GM23338 (cell line): ENCODE measurements at regions not wholly inside any gene's neighbourhood (a gene's known extent, or its start where the extent isn't known, plus 50 kb on each side); places are given as distances from the start of the nearest gene placed in this dataset.

Experiments used
- ATAC-seq: fragments of 200-7000 bp; cut with Tn5 transposase; 3 replicates; pipeline ENCODE4 v1.9.1; 2020
- DNase-seq: peaks from one replicate; pipeline ENCODE4 v3.0.0-alpha.2; 2015; ENCODE audit warnings: low spot score
- H2AFZ ChIP-seq: fragments of 200-600 bp; sonication (generic); 2 replicates; pipeline ENCODE4 v1.8.0; 2016; ENCODE audit warnings: antibody characterized with exemption, mild to moderate bottlenecking, moderate library complexity
- H3F3A ChIP-seq: fragments of 200-600 bp; sonication (generic); replicated peaks from 2 replicates; pipeline ENCODE4 v1.8.0; 2017; ENCODE audit warnings: antibody characterized with exemption, mixed run types, low read depth
- H3K27ac ChIP-seq: fragments of 200-600 bp; sonication (generic); 2 replicates; pipeline ENCODE4 v1.6.1; 2016; ENCODE audit warnings: low read depth
- H3K27me3 ChIP-seq: fragments of 200-600 bp; sonication (generic); 2 replicates; pipeline ENCODE4 v1.8.0; 2016; ENCODE audit warnings: mild to moderate bottlenecking, mixed run types, moderate library complexity; ENCODE audit not compliant: insufficient read depth
- H3K36me3 ChIP-seq: fragments of 200-600 bp; sonication (generic); 2 replicates; pipeline ENCODE4 v1.8.0; 2016; ENCODE audit warnings: mild to moderate bottlenecking; ENCODE audit not compliant: insufficient read depth
- H3K4me1 ChIP-seq: fragments of 200-600 bp; sonication (generic); 2 replicates; pipeline ENCODE4 v1.8.0; 2016; ENCODE audit warnings: mild to moderate bottlenecking, moderate library complexity; ENCODE audit not compliant: insufficient read depth
- H3K4me2 ChIP-seq: fragments of 200-600 bp; sonication (generic); 2 replicates; pipeline ENCODE4 v1.7.1; 2017; ENCODE audit warnings: mixed run types
- H3K4me3 ChIP-seq: fragments of 200-600 bp; sonication (generic); 2 replicates; pipeline ENCODE4 v1.6.1; 2016; ENCODE audit warnings: mixed run types
- H3K79me2 ChIP-seq: fragments of 200-600 bp; sonication (generic); replicated peaks from 2 replicates; pipeline ENCODE4 v1.8.0; 2017; ENCODE audit warnings: mild to moderate bottlenecking; ENCODE audit not compliant: insufficient read depth
- H3K9me2 ChIP-seq: fragments of 200-600 bp; sonication (generic); 2 replicates; pipeline ENCODE4 v1.8.0; 2017; ENCODE audit not compliant: insufficient read depth
- H4K20me1 ChIP-seq: fragments of 200-600 bp; sonication (generic); replicated peaks from 2 replicates; pipeline ENCODE4 v1.8.0; 2017; ENCODE audit warnings: mild to moderate bottlenecking; ENCODE audit not compliant: insufficient read depth
- H3K27ac Mint-ChIP-seq: 2 replicates; pipeline ENCODE4 v1.8.0; 2020; ENCODE audit warnings: inconsistent platforms, mild to moderate bottlenecking, moderate library complexity, mixed read lengths
- H3K27me3 Mint-ChIP-seq: 3 replicates; pipeline ENCODE4 v1.8.0; 2022; ENCODE audit warnings: low read depth, mild to moderate bottlenecking, moderate library complexity, mixed read lengths, inconsistent platforms; ENCODE audit not compliant: insufficient read depth, poor library complexity
- H3K36me3 Mint-ChIP-seq: 3 replicates; pipeline ENCODE4 v1.8.0; 2021; ENCODE audit warnings: low read depth, mild to moderate bottlenecking, inconsistent platforms, moderate library complexity, mixed read lengths
- H3K4me1 Mint-ChIP-seq: 3 replicates; pipeline ENCODE4 v1.8.0; 2020; ENCODE audit warnings: mild to moderate bottlenecking, inconsistent platforms, mixed read lengths
- H3K4me3 Mint-ChIP-seq: 3 replicates; pipeline ENCODE4 v1.8.0; 2021; ENCODE audit warnings: moderate library complexity, mild to moderate bottlenecking, inconsistent platforms, mixed read lengths
- H3K9me3 Mint-ChIP-seq: 3 replicates; pipeline ENCODE4 v1.8.0; 2020; ENCODE audit warnings: moderate library complexity, mild to moderate bottlenecking, inconsistent platforms, mixed read lengths
- CTCF ChIP-seq, 2 experiments: fragments of 200-600 bp in 1 of 2; sonication (generic) in 1 of 2; conservative IDR thresholded peaks; 2 replicates each; pipeline versions ENCODE4 v1.5.1 to v1.6.1; 2016 to 2017; ENCODE audit warnings: antibody characterized with exemption in 2 of 2, low read depth in 2 of 2, mild to moderate bottlenecking in 2 of 2, moderate library complexity in 1 of 2
- EZH2 ChIP-seq: fragments of 200-600 bp; sonication (generic); IDR thresholded peaks from one replicate; pipeline ENCODE4 v1.8.0; 2017; ENCODE audit warnings: antibody characterized with exemption, mild to moderate bottlenecking, low read depth; ENCODE audit not compliant: unreplicated experiment
- EZH2phosphoT487 ChIP-seq: fragments of 200-600 bp; sonication (generic); IDR thresholded peaks from one replicate; pipeline ENCODE4 v1.8.1; 2018; ENCODE audit warnings: antibody characterized with exemption; ENCODE audit not compliant: unreplicated experiment
- JUNB ChIP-seq: IDR thresholded peaks from one replicate; pipeline ENCODE4 v1.6.1; 2016; ENCODE audit warnings: antibody characterized with exemption; ENCODE audit not compliant: unreplicated experiment
- POLR2AphosphoS5 ChIP-seq: IDR thresholded peaks from 2 replicates; pipeline ENCODE4 v1.6.1; 2016; ENCODE audit warnings: antibody characterized with exemption, low read depth
- REST ChIP-seq: IDR thresholded peaks from one replicate; pipeline ENCODE4 v1.6.1; 2018; ENCODE audit warnings: antibody characterized with exemption; ENCODE audit not compliant: unreplicated experiment
- STAT1 ChIP-seq: IDR thresholded peaks from one replicate; pipeline ENCODE4 v1.6.1; 2016; ENCODE audit warnings: antibody characterized with exemption; ENCODE audit not compliant: unreplicated experiment
- ZNF114 ChIP-seq: fragments of 250-450 bp; sonication (Bioruptor Pico); IDR thresholded peaks from 2 replicates; pipeline ENCODE4 v1.5.0; 2020; ENCODE audit warnings: mild to moderate bottlenecking, moderate library complexity
- ZNF462 ChIP-seq: fragments of 250-450 bp; sonication (Bioruptor Pico); IDR thresholded peaks from 2 replicates; pipeline ENCODE4 v1.5.0; 2020; ENCODE audit warnings: mild to moderate bottlenecking, moderate library complexity
- TF ChIP-seq, protein P1 (sequence below): IDR thresholded peaks from 2 replicates; pipeline ENCODE4 v1.6.1; 2016; ENCODE audit warnings: antibody characterized with exemption

DNA sequence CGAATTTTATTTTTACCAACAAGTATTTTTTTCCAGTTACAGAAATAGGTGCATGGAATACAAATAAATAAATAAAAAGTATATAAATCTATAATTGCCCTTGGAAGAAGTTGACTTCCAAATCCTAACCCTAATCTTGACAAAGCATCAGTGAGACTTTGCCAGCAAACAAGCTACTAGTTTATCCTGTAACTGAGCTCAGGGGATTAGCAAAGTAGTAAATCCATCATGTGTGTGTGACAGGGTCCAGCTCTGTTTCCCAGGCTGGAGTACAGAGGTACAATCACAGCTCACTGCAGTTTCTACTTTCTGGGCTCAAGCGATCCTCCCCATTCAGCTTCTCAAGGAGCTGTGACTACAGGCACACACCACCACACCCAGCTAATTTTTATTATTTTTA lies 948.0 kb upstream of the CNTNAP5 start (continued):
- no peak for TF ChIP-seq CTCF (conservative IDR thresholded peaks at IDR 0.05; ENCODE audit: low read depth in 2 of 2)
- TF ChIP-seq REST, result no peak
- no peak for TF ChIP-seq ZNF114
- TF ChIP-seq EZH2, result no peak
- no peak for TF ChIP-seq POLR2AphosphoS5
- no peak for TF ChIP-seq STAT1
- no peak for TF ChIP-seq JUNB

DNA sequence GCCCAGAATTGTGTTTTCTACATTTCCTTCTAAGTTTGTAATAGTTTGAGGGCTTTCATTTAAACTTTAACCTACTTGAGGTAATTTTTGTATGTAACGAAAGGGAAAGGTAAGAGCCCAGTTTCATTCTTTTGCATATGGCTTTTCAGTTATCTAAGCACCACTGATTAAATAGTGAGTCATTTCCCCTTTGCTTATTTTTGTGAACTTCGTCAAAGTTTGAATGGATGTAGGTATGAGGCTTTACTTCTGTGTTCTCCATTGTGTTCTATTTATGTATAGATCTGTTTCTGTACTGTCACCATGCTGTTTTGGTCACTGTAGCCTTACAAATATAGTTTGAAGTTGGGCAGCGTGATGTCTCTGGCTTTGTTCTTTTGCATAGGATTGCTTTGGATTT lies 944.8 kb upstream of the CNTNAP5 start:
- Histone ChIP-seq H4K20me1 (no peaks in the 10 kb centered on the region), H3K79me2 (no peaks in the 10 kb centered on the region), H3K36me3 (no peaks in the 10 kb centered on the region), H3K27me3 (no peaks in the 10 kb centered on the region), H3K4me2 (no peak overlapping the region), H3K9me2 (no peaks in the 10 kb centered on the region), H2AFZ (no peak overlapping the region), H3K27ac (no peak overlapping the region), H3K4me1 (no peaks in the 10 kb centered on the region), H3F3A (no peaks in the 10 kb centered on the region), H3K4me3 (no peak overlapping the region)
- no peaks in the 10 kb centered on the region for H3K4me1 Mint-ChIP-seq
- DNase-seq (no peak), ATAC-seq (no peak)
- peaks cover 9% of the 10 kb centered on the region; the same call in 2 of the 3 replicates for H3K9me3 Mint-ChIP-seq
- peaks cover 7% of the 10 kb centered on the region; the same call in 1 of the 3 replicates for H3K36me3 Mint-ChIP-seq
- no peak overlapping the region for H3K27ac Mint-ChIP-seq
- H3K4me3 Mint-ChIP-seq, result no peak overlapping the region
- no peaks in the 10 kb centered on the region for H3K27me3 Mint-ChIP-seq
- TF ChIP-seq EZH2, result no peak
- TF ChIP-seq, protein P1, sequence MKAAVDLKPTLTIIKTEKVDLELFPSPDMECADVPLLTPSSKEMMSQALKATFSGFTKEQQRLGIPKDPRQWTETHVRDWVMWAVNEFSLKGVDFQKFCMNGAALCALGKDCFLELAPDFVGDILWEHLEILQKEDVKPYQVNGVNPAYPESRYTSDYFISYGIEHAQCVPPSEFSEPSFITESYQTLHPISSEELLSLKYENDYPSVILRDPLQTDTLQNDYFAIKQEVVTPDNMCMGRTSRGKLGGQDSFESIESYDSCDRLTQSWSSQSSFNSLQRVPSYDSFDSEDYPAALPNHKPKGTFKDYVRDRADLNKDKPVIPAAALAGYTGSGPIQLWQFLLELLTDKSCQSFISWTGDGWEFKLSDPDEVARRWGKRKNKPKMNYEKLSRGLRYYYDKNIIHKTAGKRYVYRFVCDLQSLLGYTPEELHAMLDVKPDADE, result no peak
- no peak for TF ChIP-seq POLR2AphosphoS5
- no peak for TF ChIP-seq ZNF462 (CRISPR knock-in tag)
- no peak for TF ChIP-seq EZH2phosphoT487
